C4-2B (cell line): ENCODE measurements at regions not wholly inside any gene's neighbourhood (a gene's known extent, or its start where the extent isn't known, plus 50 kb on each side); places are given as distances from the start of the nearest gene placed in this dataset.

Experiments used
- CTCF ChIP-seq: fragments of 450-650 bp; conservative IDR thresholded peaks from 2 replicates; pipeline ENCODE4 v1.5.1; 2017; ENCODE audit warnings: mild to moderate bottlenecking
- ZFX ChIP-seq: fragments of 450-650 bp; IDR thresholded peaks from 2 replicates; pipeline ENCODE4 v1.6.1; 2017

- no peak for TF ChIP-seq CTCF
- no peak for TF ChIP-seq ZFX
Measured at GRCh38 chr22:48357961-48358360, 1469.7 kb downstream of the BRD1 start.
